Right atrium auricular region (tissue), 2 donors: ENCODE measurements at regions not wholly inside any gene's neighbourhood (a gene's known extent, or its start where the extent isn't known, plus 50 kb on each side); places are given as distances from the start of the nearest gene placed in this dataset.

Source experiments
- DNase-seq: peaks from one replicate; pipeline ENCODE4 v3.0.0-alpha.2; 2019; ENCODE audit warnings: low spot score
- H3K27ac ChIP-seq, 2 donors: fragments of 200-600 bp; sonication (generic); 1 replicate in 1 of 2; 2 replicates in 1 of 2; pipeline ENCODE4 v1.5.1; 2016 to 2019
- H3K27me3 ChIP-seq, 2 donors: fragments of 200-600 bp; sonication (generic); one replicate each; pipeline versions ENCODE4 v1.5.1 to v1.6.0; 2017 to 2019
- H3K36me3 ChIP-seq: fragments of 200-600 bp; sonication (generic); one replicate; pipeline ENCODE4 v1.5.1; 2016
- H3K4me1 ChIP-seq, 2 donors: fragments of 200-600 bp; sonication (generic); one replicate each; pipeline versions ENCODE4 v1.5.1 to v1.6.0; 2017 to 2019
- H3K4me3 ChIP-seq, 2 donors: fragments of 200-600 bp; sonication (generic); 1 replicate in 1 of 2; 2 replicates in 1 of 2; pipeline ENCODE4 v1.5.1; 2017 to 2019; ENCODE audit warnings: mild to moderate bottlenecking in 1 of 2, moderate library complexity in 1 of 2
- H3K9me3 ChIP-seq, 2 donors: fragments of 200-600 bp; sonication (generic); one replicate each; pipeline ENCODE4 v1.5.1; 2019
- CTCF ChIP-seq, 2 donors: fragments of 200-600 bp; sonication (generic); IDR thresholded peaks; one replicate each; pipeline ENCODE4 v1.5.1; 2019; ENCODE audit warnings: antibody characterized with exemption in 2 of 2

GRCh38 chr3:137199678-137200077 lies 241.9 kb downstream of the IL20RB start:
- no peak for DNase-seq
- H3K36me3 ChIP-seq, result no peaks in the 10 kb centered on the region
- H3K4me1 ChIP-seq, result no peaks in the 10 kb centered on the region
- no peak overlapping the region for H3K27ac ChIP-seq
- TF ChIP-seq CTCF (IDR thresholded peaks at IDR 0.05), result no peak
- no peaks in the 10 kb centered on the region for H3K27me3 ChIP-seq
- no peak overlapping the region for H3K4me3 ChIP-seq
- H3K9me3 ChIP-seq, result no peaks in the 10 kb centered on the region

- TF ChIP-seq CTCF (IDR thresholded peaks at IDR 0.05), result no peak
- Histone ChIP-seq H3K4me3 (no peak overlapping the region), H3K27ac (no peak overlapping the region), H3K9me3 (no peaks in the 10 kb centered on the region), H3K27me3 (no peaks in the 10 kb centered on the region), H3K36me3 (no peaks in the 10 kb centered on the region), H3K4me1 (no peaks in the 10 kb centered on the region)
- DNase-seq, result no peak
Measured at GRCh38 chr3:137201066-137201465, 243.3 kb downstream of the IL20RB start.

- Histone ChIP-seq H3K27ac (no peak overlapping the region), H3K27me3 (no peaks in the 10 kb centered on the region), H3K4me3 (no peak overlapping the region), H3K4me1 (no peaks in the 10 kb centered on the region), H3K9me3 (no peaks in the 10 kb centered on the region), H3K36me3 (no peaks in the 10 kb centered on the region)
- no peak for DNase-seq
- no peak for TF ChIP-seq CTCF (IDR thresholded peaks at IDR 0.05)
Measured at GRCh38 chr3:137202941-137203340, 245.2 kb downstream of the IL20RB start.

GRCh38 chr3:137204409-137204808 lies 246.6 kb downstream of the IL20RB start:
- no peak overlapping the region for H3K4me3 ChIP-seq
- no peaks in the 10 kb centered on the region for H3K27me3 ChIP-seq
- H3K9me3 ChIP-seq, result no peaks in the 10 kb centered on the region
- H3K4me1 ChIP-seq, result no peaks in the 10 kb centered on the region
- no peak overlapping the region for H3K27ac ChIP-seq
- TF ChIP-seq CTCF (IDR thresholded peaks at IDR 0.05), result no peak
- H3K36me3 ChIP-seq, result no peaks in the 10 kb centered on the region
- DNase-seq, result no peak

- no peak overlapping the region for H3K4me3 ChIP-seq
- TF ChIP-seq CTCF (IDR thresholded peaks at IDR 0.05), result no peak
- no peaks in the 10 kb centered on the region for H3K36me3 ChIP-seq
- no peak for DNase-seq
- H3K27me3 ChIP-seq, result no peaks in the 10 kb centered on the region
- no peaks in the 10 kb centered on the region for H3K9me3 ChIP-seq
- H3K27ac ChIP-seq, result no peak overlapping the region
- H3K4me1 ChIP-seq, result no peaks in the 10 kb centered on the region
Measured at GRCh38 chr3:137205394-137206045, 247.7 kb downstream of the IL20RB start.

GRCh38 chr3:137207616-137208015 lies 249.8 kb downstream of the IL20RB start:
- H3K36me3 ChIP-seq, result no peaks in the 10 kb centered on the region
- no peak overlapping the region for H3K27ac ChIP-seq
- H3K27me3 ChIP-seq, result no peaks in the 10 kb centered on the region
- H3K4me3 ChIP-seq, result no peak overlapping the region
- DNase-seq, result no peak
- no peaks in the 10 kb centered on the region for H3K9me3 ChIP-seq
- TF ChIP-seq CTCF (IDR thresholded peaks at IDR 0.05), result no peak
- no peaks in the 10 kb centered on the region for H3K4me1 ChIP-seq
